ENCODE measurements at regions not wholly inside any gene's neighbourhood (a gene's known extent, or its start where the extent isn't known, plus 50 kb on each side); places are given as distances from the start of the nearest gene placed in this dataset.
"Not testable (repeated sequence)": the region's sequence is repeated elsewhere in the genome, so short reads cannot be mapped to it uniquely, and the experiment has no call there.

- no peak for DNase-seq (ENCODE audit: low spot score)
Observed at GRCh38 chr10:57188846-57189245, 827.8 kb upstream of the ZWINT start.

- DNase-seq (ENCODE audit: low spot score) = no peak
Observed at GRCh38 chr10:57186201-57186600, 825.1 kb upstream of the ZWINT start.

- DNase-seq (ENCODE audit: low spot score) = no peak
Observed at GRCh38 chr10:57169597-57169996, 808.5 kb upstream of the ZWINT start.

GRCh38 chr10:57168611-57169240 is 807.7 kb upstream of the ZWINT start:
- no peak for DNase-seq (ENCODE audit: low spot score)

- no peak for DNase-seq (ENCODE audit: low spot score)
Observed at GRCh38 chr10:57165671-57166070, 804.6 kb upstream of the ZWINT start.

GRCh38 chr10:57162231-57162630 is 801.2 kb upstream of the ZWINT start:
- no peak for DNase-seq (ENCODE audit: low spot score)

- DNase-seq (ENCODE audit: low spot score) = no peak
Observed at GRCh38 chr10:57161157-57161556, 800.1 kb upstream of the ZWINT start.

GRCh38 chr10:57145548-57145947 is 784.5 kb upstream of the ZWINT start:
- DNase-seq (ENCODE audit: low spot score) = no peak

GRCh38 chr10:57142925-57143576 is 782.0 kb upstream of the ZWINT start:
- DNase-seq (ENCODE audit: low spot score) = no peak

GRCh38 chr10:57141708-57142107 is 780.6 kb upstream of the ZWINT start:
- no peak for DNase-seq (ENCODE audit: low spot score)

- DNase-seq (ENCODE audit: low spot score) = no peak
Observed at GRCh38 chr10:57119684-57120083, 758.6 kb upstream of the ZWINT start.

- DNase-seq (ENCODE audit: low spot score) = no peak
Observed at GRCh38 chr10:57113545-57113944, 752.5 kb upstream of the ZWINT start.

- no peak for DNase-seq (ENCODE audit: low spot score)
Observed at GRCh38 chr10:57102236-57102635, 741.2 kb upstream of the ZWINT start.

GRCh38 chr10:57098146-57098545 is 737.1 kb upstream of the ZWINT start:
- no peak for DNase-seq (ENCODE audit: low spot score)

- no peak for DNase-seq (ENCODE audit: low spot score)
Observed at GRCh38 chr10:57096044-57096443, 735.0 kb upstream of the ZWINT start.

- DNase-seq (ENCODE audit: low spot score) = no peak
Observed at GRCh38 chr10:57094965-57095364, 733.9 kb upstream of the ZWINT start.

GRCh38 chr10:57094083-57094482 is 733.0 kb upstream of the ZWINT start:
- no peak for DNase-seq (ENCODE audit: low spot score)

GRCh38 chr10:57053530-57053929 is 692.5 kb upstream of the ZWINT start:
- DNase-seq (ENCODE audit: low spot score) = no peak

GRCh38 chr10:57049096-57049495 is 688.0 kb upstream of the ZWINT start:
- no peak for DNase-seq (ENCODE audit: low spot score)

GRCh38 chr10:57038531-57038930 is 677.5 kb upstream of the ZWINT start:
- DNase-seq (ENCODE audit: low spot score) = no peak

- no peak for DNase-seq (ENCODE audit: low spot score)
Observed at GRCh38 chr10:57035310-57035709, 674.3 kb upstream of the ZWINT start.

GRCh38 chr10:57032301-57032700 is 671.2 kb upstream of the ZWINT start:
- not testable (repeated sequence) for DNase-seq (ENCODE audit: low spot score)

GRCh38 chr10:57031346-57031745 is 670.3 kb upstream of the ZWINT start:
- DNase-seq (ENCODE audit: low spot score) = no peak

- no peak for DNase-seq (ENCODE audit: low spot score)
Observed at GRCh38 chr10:57026307-57026706, 665.2 kb upstream of the ZWINT start.

Measured in ureter (tissue), 1 donor.